Ovary (tissue), 7 donors: ENCODE measurements at regions not wholly inside any gene's neighbourhood (a gene's known extent, or its start where the extent isn't known, plus 50 kb on each side); places are given as distances from the start of the nearest gene placed in this dataset.

Source experiments
- DNase-seq, 5 donors: peaks; one replicate each; pipeline ENCODE4 v3.0.0-alpha.2; 2019 to 2020
- H3K27ac ChIP-seq, 2 donors: fragments of 200-600 bp; one replicate each; pipeline versions ENCODE4 v1.5.1 to v1.8.0; 2019 to 2022
- H3K27me3 ChIP-seq: fragments of 200-600 bp; one replicate; pipeline ENCODE4 v1.8.0; 2022
- H3K36me3 ChIP-seq: fragments of 200-600 bp; sonication (generic); one replicate; pipeline ENCODE4 v1.5.1; 2019
- H3K4me1 ChIP-seq: one replicate; pipeline ENCODE4 v1.8.1; 2013; ENCODE audit warnings: mild to moderate bottlenecking, moderate library complexity; ENCODE audit not compliant: insufficient read depth
- H3K4me3 ChIP-seq: fragments of 200-600 bp; sonication (generic); one replicate; pipeline ENCODE4 v1.5.1; 2017
- H3K9me3 ChIP-seq, 2 donors: fragments of 200-600 bp in 1 of 2; sonication (generic) in 1 of 2; one replicate each; pipeline versions ENCODE4 v1.5.1 to v1.8.1; 2013 to 2019; ENCODE audit warnings: mild to moderate bottlenecking in 1 of 2, moderate library complexity in 1 of 2
- CTCF ChIP-seq, 3 donors: fragments of 450-650 bp in 2 of 3; fragments of 200-600 bp in 1 of 3; IDR thresholded peaks; one replicate each; pipeline versions ENCODE4 v1.5.1 to v1.8.0; 2016 to 2022; ENCODE audit warnings: antibody characterized with exemption in 3 of 3, mild to moderate bottlenecking in 1 of 3
- EP300 ChIP-seq: sonication (generic); formaldehyde crosslinking; IDR thresholded peaks from one replicate; pipeline ENCODE4 v1.6.1; 2017; ENCODE audit warnings: antibody characterized with exemption
- POLR2A ChIP-seq: fragments of 450-650 bp; IDR thresholded peaks from one replicate; pipeline ENCODE4 v1.6.1; 2017; ENCODE audit warnings: antibody characterized with exemption, mild to moderate bottlenecking, moderate library complexity
- WGBS, 3 donors: extraction: QIAGEN DNeasy Blood & Tissue Kit in 1 of 3; methylation state at CpG; one replicate each; pipeline versions ENCODE4 v1.1.5 to v1.1.7; 2013 to 2017; 5-methylcytosine and 5-hydroxymethylcytosine counted together
- intact Hi-C, 4 donors: fragments of 100-400 bp; cut with DNase I; formaldehyde crosslinking; loops; one replicate each; pipeline versions ENCODE4 v1.11.0 to v1.15.1; 2022 to 2023
- donor health status: DM: no; HTN: no; CAD: no; lungs with moderate emphysema.
- donor health status: DM: no; HTN: no; CAD: no.
- donor health status: Bipolar disorder and iron deficiency.
- donor health status: DM: no; HTN: no; CAD: no.
- donor health status: DM: yes; HTN: yes; CAD: no.

GRCh38 chr1:38129473-38129872, 82.9 kb upstream of the POU3F1 start:
- Histone ChIP-seq H3K4me1 (no peaks in the 10 kb centered on the region), H3K36me3 (no peaks in the 10 kb centered on the region), H3K27me3 (no peaks in the 10 kb centered on the region), H3K27ac (no peak overlapping the region), H3K9me3 (no peaks in the 10 kb centered on the region), H3K4me3 (no peak overlapping the region)
- 75 to 90% (median 89%) methylated on average over 5 of the region's 5 CpGs for whole genome bisulfite sequencing, 3 donors
- no peak for DNase-seq
- TF ChIP-seq EP300 = no peak
- TF ChIP-seq POLR2A = no peak
- no peak for TF ChIP-seq CTCF (IDR thresholded peaks at IDR 0.05)
- intact Hi-C loops = no loop called here

DNA sequence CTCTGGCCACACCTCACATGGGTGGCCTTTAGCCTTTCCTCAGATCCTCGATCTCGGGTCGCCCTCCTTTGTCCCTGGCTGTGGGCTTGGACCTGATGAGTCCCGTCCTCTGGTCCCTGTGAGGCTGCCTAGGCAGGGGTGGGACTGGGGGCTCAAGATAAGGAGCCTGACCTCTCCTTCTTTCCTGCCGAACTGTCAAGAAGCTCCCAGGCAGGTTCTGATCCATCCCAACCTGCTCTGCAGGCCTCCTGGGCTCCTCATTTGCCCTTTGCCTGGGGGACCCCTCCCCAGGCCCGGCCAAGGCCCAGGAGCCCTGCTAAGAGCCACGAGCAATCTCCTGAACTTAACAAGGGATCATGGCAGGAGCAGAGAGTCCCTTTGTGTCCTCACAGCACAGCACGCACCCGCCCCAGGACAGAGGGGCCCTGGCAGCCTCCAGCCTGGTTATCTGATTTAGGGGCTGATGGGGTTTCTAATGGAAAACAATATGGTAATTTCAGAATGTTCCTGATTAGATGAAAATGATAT, 82.4 kb upstream of the POU3F1 start:
- no peak for DNase-seq
- intact Hi-C loops = no loop called here

GRCh38 chr1:38128511-38128910, 81.9 kb upstream of the POU3F1 start:
- intact Hi-C loops = no loop called here
- no peaks in the 10 kb centered on the region for H3K4me1 ChIP-seq
- no peak overlapping the region for H3K27ac ChIP-seq
- no peak overlapping the region for H3K4me3 ChIP-seq
- TF ChIP-seq EP300 = no peak
- no peak for TF ChIP-seq POLR2A
- TF ChIP-seq CTCF (IDR thresholded peaks at IDR 0.05) = no peak
- H3K27me3 ChIP-seq = no peaks in the 10 kb centered on the region
- no peaks in the 10 kb centered on the region for H3K9me3 ChIP-seq
- 76 to 84% (median 81%) methylated on average over 2 of the region's 2 CpGs for WGBS, 3 donors
- no peak for DNase-seq
- H3K36me3 ChIP-seq = no peaks in the 10 kb centered on the region

More for the DNA sequence above, 82.4 kb upstream of the POU3F1 start:
- H3K4me3 ChIP-seq = no peak overlapping the region
- H3K36me3 ChIP-seq = no peaks in the 10 kb centered on the region
- 90 to 95% (median 90%) methylated on average over 9 of the region's 9 CpGs for WGBS, 3 donors
- H3K9me3 ChIP-seq = no peaks in the 10 kb centered on the region
- H3K27ac ChIP-seq = no peak overlapping the region
- TF ChIP-seq EP300 = no peak
- TF ChIP-seq POLR2A = no peak
- no peak for TF ChIP-seq CTCF (IDR thresholded peaks at IDR 0.05)
- H3K27me3 ChIP-seq = no peaks in the 10 kb centered on the region
- H3K4me1 ChIP-seq = no peaks in the 10 kb centered on the region

DNA sequence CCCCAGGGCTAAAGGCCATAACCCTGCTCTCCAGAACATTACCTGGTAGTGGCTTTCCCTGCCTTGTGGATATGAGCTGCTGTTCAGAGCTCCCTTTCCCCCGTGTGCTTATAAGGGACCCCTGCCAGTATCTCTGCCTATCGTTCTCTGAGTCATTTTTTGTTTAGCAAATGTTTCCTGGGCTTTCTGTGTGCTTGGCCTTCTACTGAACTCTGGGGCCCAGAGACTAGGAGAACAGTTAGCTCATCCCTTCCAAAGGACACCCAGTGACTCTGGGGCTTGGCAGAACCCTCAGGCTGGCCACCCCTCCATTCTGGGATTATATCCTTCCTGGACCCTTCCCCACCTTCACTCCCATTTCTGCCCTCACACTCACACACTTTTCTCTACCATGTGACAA, 80.8 kb upstream of the POU3F1 start:
- H3K4me3 ChIP-seq = no peak overlapping the region
- 6 to 13% (median 13%) methylated on average over 2 of the region's 2 CpGs for WGBS, 3 donors
- DNase-seq = no peak
- no peaks in the 10 kb centered on the region for H3K36me3 ChIP-seq
- H3K27me3 ChIP-seq = no peaks in the 10 kb centered on the region
- TF ChIP-seq CTCF (IDR thresholded peaks at IDR 0.05) (no peak), POLR2A (no peak)
- H3K27ac ChIP-seq = no peak overlapping the region
- no peaks in the 10 kb centered on the region for H3K9me3 ChIP-seq
- no peaks in the 10 kb centered on the region for H3K4me1 ChIP-seq
- intact Hi-C loops = no loop called here
